Sigmoid colon (tissue), 4 donors: ENCODE measurements at regions not wholly inside any gene's neighbourhood (a gene's known extent, or its start where the extent isn't known, plus 50 kb on each side); places are given as distances from the start of the nearest gene placed in this dataset.

Experiments used
- EP300 ChIP-seq, 4 donors: sonication (generic); formaldehyde crosslinking; IDR thresholded peaks; one replicate each; pipeline ENCODE4 v1.6.1; 2017; ENCODE audit warnings: antibody characterized with exemption in 4 of 4
- POLR2AphosphoS5 ChIP-seq, 4 donors: sonication (generic); formaldehyde crosslinking; IDR thresholded peaks; one replicate each; pipeline ENCODE4 v1.6.1; 2017; ENCODE audit warnings: antibody characterized with exemption in 4 of 4
- TF ChIP-seq, protein P1 (sequence below), 4 experiments: fragments of 450-650 bp in 3 of 4; fragments of 200-600 bp in 1 of 4; IDR thresholded peaks; one replicate each; pipeline ENCODE4 v1.5.1; 2016 to 2019; ENCODE audit warnings: antibody characterized with exemption in 4 of 4, mild to moderate bottlenecking in 3 of 4, moderate library complexity in 2 of 4

DNA sequence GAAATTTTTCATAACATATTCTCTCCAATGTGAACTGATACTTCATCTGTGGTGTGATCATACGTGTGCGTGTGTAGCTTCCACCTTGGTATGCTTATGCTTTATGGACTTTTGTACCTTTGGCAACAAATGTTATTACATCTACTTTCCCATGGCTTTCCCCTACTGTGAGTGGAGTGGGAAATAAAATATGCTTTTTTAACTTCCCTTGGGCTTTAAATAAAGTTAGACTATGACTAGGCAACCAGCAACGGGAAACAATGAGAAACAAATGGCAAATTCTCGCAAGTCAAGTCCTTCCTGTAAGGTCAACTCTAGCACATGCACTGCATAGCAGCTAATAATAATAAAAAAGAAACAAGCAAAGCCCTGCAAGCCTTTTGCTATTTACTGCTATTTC, 205.0 kb upstream of the PDE5A start:
- TF ChIP-seq EP300 (IDR thresholded peaks at IDR 0.05), result no peak
- TF ChIP-seq, protein P1, sequence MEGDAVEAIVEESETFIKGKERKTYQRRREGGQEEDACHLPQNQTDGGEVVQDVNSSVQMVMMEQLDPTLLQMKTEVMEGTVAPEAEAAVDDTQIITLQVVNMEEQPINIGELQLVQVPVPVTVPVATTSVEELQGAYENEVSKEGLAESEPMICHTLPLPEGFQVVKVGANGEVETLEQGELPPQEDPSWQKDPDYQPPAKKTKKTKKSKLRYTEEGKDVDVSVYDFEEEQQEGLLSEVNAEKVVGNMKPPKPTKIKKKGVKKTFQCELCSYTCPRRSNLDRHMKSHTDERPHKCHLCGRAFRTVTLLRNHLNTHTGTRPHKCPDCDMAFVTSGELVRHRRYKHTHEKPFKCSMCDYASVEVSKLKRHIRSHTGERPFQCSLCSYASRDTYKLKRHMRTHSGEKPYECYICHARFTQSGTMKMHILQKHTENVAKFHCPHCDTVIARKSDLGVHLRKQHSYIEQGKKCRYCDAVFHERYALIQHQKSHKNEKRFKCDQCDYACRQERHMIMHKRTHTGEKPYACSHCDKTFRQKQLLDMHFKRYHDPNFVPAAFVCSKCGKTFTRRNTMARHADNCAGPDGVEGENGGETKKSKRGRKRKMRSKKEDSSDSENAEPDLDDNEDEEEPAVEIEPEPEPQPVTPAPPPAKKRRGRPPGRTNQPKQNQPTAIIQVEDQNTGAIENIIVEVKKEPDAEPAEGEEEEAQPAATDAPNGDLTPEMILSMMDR (IDR thresholded peaks at IDR 0.05), result no peak
- TF ChIP-seq POLR2AphosphoS5 (IDR thresholded peaks at IDR 0.05), result no peak
